ENCODE measurements at regions not wholly inside any gene's neighbourhood (a gene's known extent, or its start where the extent isn't known, plus 50 kb on each side); places are given as distances from the start of the nearest gene placed in this dataset.

GRCh38 chr18:61189376-61189775 lies 143.9 kb upstream of the CDH20 start:
- no peak overlapping the region for H3K27ac ChIP-seq (ENCODE audit: low read depth, low read length)
- no peaks in the 10 kb centered on the region for H3K4me1 ChIP-seq (ENCODE audit: insufficient read depth, low read length)
- H3K9me3 ChIP-seq (ENCODE audit: low read length) = no peaks in the 10 kb centered on the region
- no peaks in the 10 kb centered on the region for H3K4me1 Mint-ChIP-seq
- H3K4me3 Mint-ChIP-seq = no peak overlapping the region
- no peaks in the 10 kb centered on the region for H3K27me3 ChIP-seq (ENCODE audit: insufficient read depth, low read length, poor library complexity, severe bottlenecking)
- ChIA-PET CTCF (no interaction called here), POLR2A (no interaction called here)
- H3K9me3 Mint-ChIP-seq = peaks cover 0 to 18% (median 2%) of the 10 kb centered on the region in 5 donors
- peaks cover 0 to 2% of the 10 kb centered on the region in 2 donors for H3K27me3 Mint-ChIP-seq
- H3K36me3 ChIP-seq (ENCODE audit: insufficient read depth, low read length) = no peaks in the 10 kb centered on the region
- H3K4me3 ChIP-seq (ENCODE audit: low read length) = no peak overlapping the region
- no peaks in the 10 kb centered on the region for H3K36me3 Mint-ChIP-seq
- H3K27ac Mint-ChIP-seq = no peak overlapping the region
- no peak for DNase-seq

GRCh38 chr18:61194726-61195125 lies 138.5 kb upstream of the CDH20 start:
- ChIA-PET POLR2A (no interaction called here), CTCF (no interaction called here)
- H3K4me3 Mint-ChIP-seq = no peak overlapping the region
- no peaks in the 10 kb centered on the region for H3K4me1 Mint-ChIP-seq
- H3K27me3 Mint-ChIP-seq = no peaks in the 10 kb centered on the region
- Histone ChIP-seq H3K4me1 (ENCODE audit: insufficient read depth, low read length) (no peaks in the 10 kb centered on the region), H3K9me3 (ENCODE audit: low read length) (no peaks in the 10 kb centered on the region), H3K27ac (ENCODE audit: low read depth, low read length) (no peak overlapping the region), H3K27me3 (ENCODE audit: insufficient read depth, low read length, poor library complexity, severe bottlenecking) (no peaks in the 10 kb centered on the region), H3K36me3 (ENCODE audit: insufficient read depth, low read length) (no peaks in the 10 kb centered on the region), H3K4me3 (ENCODE audit: low read length) (no peak overlapping the region)
- H3K9me3 Mint-ChIP-seq = peaks cover 0 to 16% (median 4%) of the 10 kb centered on the region in 5 donors
- H3K27ac Mint-ChIP-seq = no peak overlapping the region
- no peaks in the 10 kb centered on the region for H3K36me3 Mint-ChIP-seq
- no peak for DNase-seq

DNA sequence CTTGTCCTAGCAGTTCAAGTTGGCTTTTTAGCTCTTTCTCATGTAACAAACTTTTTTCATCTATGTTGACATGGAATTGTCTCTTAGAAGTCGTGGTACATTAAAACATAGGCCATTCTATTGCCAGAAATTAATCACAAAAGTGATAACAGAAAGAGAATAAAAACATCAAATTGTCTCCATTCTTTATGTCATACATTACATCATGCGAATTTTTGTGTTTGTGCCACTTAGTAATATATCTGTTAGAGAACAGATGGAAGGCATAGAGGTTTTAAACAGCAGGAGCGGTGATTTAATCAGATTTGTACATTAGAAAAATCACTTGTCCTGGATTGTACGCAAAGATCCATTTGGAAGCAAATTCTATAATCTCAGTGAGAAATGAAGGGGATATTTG lies 136.5 kb upstream of the CDH20 start:
- H3K27ac ChIP-seq (ENCODE audit: low read depth, low read length) = no peak overlapping the region
- H3K9me3 Mint-ChIP-seq = peaks cover 0 to 21% (median 4%) of the 10 kb centered on the region in 5 donors
- H3K27me3 ChIP-seq (ENCODE audit: insufficient read depth, low read length, poor library complexity, severe bottlenecking) = no peaks in the 10 kb centered on the region
- CTCF ChIA-PET = no interaction called here
- H3K9me3 ChIP-seq (ENCODE audit: low read length) = no peaks in the 10 kb centered on the region
- no peak overlapping the region for H3K27ac Mint-ChIP-seq
- H3K4me1 ChIP-seq (ENCODE audit: insufficient read depth, low read length) = no peaks in the 10 kb centered on the region
- POLR2A ChIA-PET = no interaction called here
- H3K36me3 ChIP-seq (ENCODE audit: insufficient read depth, low read length) = no peaks in the 10 kb centered on the region
- no peaks in the 10 kb centered on the region for H3K36me3 Mint-ChIP-seq
- H3K4me3 ChIP-seq (ENCODE audit: low read length) = no peak overlapping the region
- H3K4me3 Mint-ChIP-seq = no peak overlapping the region
- H3K4me1 Mint-ChIP-seq = no peaks in the 10 kb centered on the region
- no peak for DNase-seq
- H3K27me3 Mint-ChIP-seq = no peaks in the 10 kb centered on the region

DNA sequence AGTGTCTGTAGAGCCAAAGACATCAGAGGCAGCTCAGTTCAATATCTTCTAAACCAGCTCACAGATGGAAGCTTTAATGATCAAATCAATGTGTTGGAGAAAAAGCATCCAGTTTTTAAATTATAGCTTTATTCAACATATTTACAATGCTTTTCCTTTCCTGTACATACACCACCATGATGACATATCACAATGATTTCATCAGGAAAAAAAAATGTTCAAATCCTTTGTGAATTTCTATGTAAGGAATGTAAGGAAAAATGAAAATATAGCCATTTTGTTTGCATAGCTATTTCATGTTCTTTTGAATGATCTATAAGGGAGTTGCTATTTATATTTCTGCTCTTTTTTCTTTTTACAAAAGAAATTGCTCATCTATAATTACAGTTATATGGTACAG lies 134.7 kb upstream of the CDH20 start:
- DNase-seq = no peak
- H3K4me1 Mint-ChIP-seq = no peaks in the 10 kb centered on the region
- POLR2A ChIA-PET = no interaction called here
- H3K27ac Mint-ChIP-seq = no peak overlapping the region
- H3K27ac ChIP-seq (ENCODE audit: low read depth, low read length) = no peak overlapping the region
- H3K27me3 ChIP-seq (ENCODE audit: insufficient read depth, low read length, poor library complexity, severe bottlenecking) = no peaks in the 10 kb centered on the region
- H3K9me3 Mint-ChIP-seq = peaks cover 2 to 26% (median 3%) of the 10 kb centered on the region in 5 donors
- H3K4me3 ChIP-seq (ENCODE audit: low read length) = no peak overlapping the region
- H3K27me3 Mint-ChIP-seq = no peaks in the 10 kb centered on the region
- no peaks in the 10 kb centered on the region for H3K36me3 Mint-ChIP-seq
- CTCF ChIA-PET = no interaction called here
- no peaks in the 10 kb centered on the region for H3K9me3 ChIP-seq (ENCODE audit: low read length)
- no peaks in the 10 kb centered on the region for H3K4me1 ChIP-seq (ENCODE audit: insufficient read depth, low read length)
- H3K4me3 Mint-ChIP-seq = no peak overlapping the region
- no peaks in the 10 kb centered on the region for H3K36me3 ChIP-seq (ENCODE audit: insufficient read depth, low read length)

GRCh38 chr18:61199171-61199848 lies 133.9 kb upstream of the CDH20 start:
- Mint-ChIP-seq H3K27ac (no peak overlapping the region), H3K4me3 (no peak overlapping the region), H3K36me3 (no peaks in the 10 kb centered on the region), H3K9me3 (peaks cover 0 to 26% (median 3%) of the 10 kb centered on the region in 5 donors), H3K4me1 (no peaks in the 10 kb centered on the region), H3K27me3 (no peaks in the 10 kb centered on the region)
- no peaks in the 10 kb centered on the region for H3K4me1 ChIP-seq (ENCODE audit: insufficient read depth, low read length)
- no peak overlapping the region for H3K4me3 ChIP-seq (ENCODE audit: low read length)
- CTCF ChIA-PET = no interaction called here
- H3K27ac ChIP-seq (ENCODE audit: low read depth, low read length) = no peak overlapping the region
- POLR2A ChIA-PET = no interaction called here
- H3K36me3 ChIP-seq (ENCODE audit: insufficient read depth, low read length) = no peaks in the 10 kb centered on the region
- H3K27me3 ChIP-seq (ENCODE audit: insufficient read depth, low read length, poor library complexity, severe bottlenecking) = no peaks in the 10 kb centered on the region
- no peaks in the 10 kb centered on the region for H3K9me3 ChIP-seq (ENCODE audit: low read length)
- no peak for DNase-seq

GRCh38 chr18:61201511-61201910 lies 131.7 kb upstream of the CDH20 start:
- Mint-ChIP-seq H3K4me1 (no peaks in the 10 kb centered on the region), H3K36me3 (no peaks in the 10 kb centered on the region), H3K9me3 (peaks cover 0 to 17% (median 3%) of the 10 kb centered on the region in 5 donors), H3K4me3 (no peak overlapping the region), H3K27ac (no peak overlapping the region), H3K27me3 (no peaks in the 10 kb centered on the region)
- H3K36me3 ChIP-seq (ENCODE audit: insufficient read depth, low read length) = no peaks in the 10 kb centered on the region
- no peak for DNase-seq
- H3K27ac ChIP-seq (ENCODE audit: low read depth, low read length) = no peak overlapping the region
- ChIA-PET CTCF (no interaction called here), POLR2A (no interaction called here)
- H3K4me1 ChIP-seq (ENCODE audit: insufficient read depth, low read length) = no peaks in the 10 kb centered on the region
- no peaks in the 10 kb centered on the region for H3K9me3 ChIP-seq (ENCODE audit: low read length)
- H3K27me3 ChIP-seq (ENCODE audit: insufficient read depth, low read length, poor library complexity, severe bottlenecking) = no peaks in the 10 kb centered on the region
- no peak overlapping the region for H3K4me3 ChIP-seq (ENCODE audit: low read length)

GRCh38 chr18:61203151-61203550 lies 130.1 kb upstream of the CDH20 start:
- no peak overlapping the region for H3K27ac ChIP-seq (ENCODE audit: low read depth, low read length)
- DNase-seq = no peak
- POLR2A ChIA-PET = no interaction called here
- H3K4me3 Mint-ChIP-seq = no peak overlapping the region
- no peaks in the 10 kb centered on the region for H3K4me1 ChIP-seq (ENCODE audit: insufficient read depth, low read length)
- peaks cover 0 to 12% (median 3%) of the 10 kb centered on the region in 5 donors for H3K9me3 Mint-ChIP-seq
- H3K9me3 ChIP-seq (ENCODE audit: low read length) = no peaks in the 10 kb centered on the region
- H3K36me3 Mint-ChIP-seq = no peaks in the 10 kb centered on the region
- no peaks in the 10 kb centered on the region for H3K36me3 ChIP-seq (ENCODE audit: insufficient read depth, low read length)
- no peak overlapping the region for H3K27ac Mint-ChIP-seq
- no peaks in the 10 kb centered on the region for H3K4me1 Mint-ChIP-seq
- CTCF ChIA-PET = no interaction called here
- H3K27me3 ChIP-seq (ENCODE audit: insufficient read depth, low read length, poor library complexity, severe bottlenecking) = no peaks in the 10 kb centered on the region
- H3K4me3 ChIP-seq (ENCODE audit: low read length) = no peak overlapping the region
- no peaks in the 10 kb centered on the region for H3K27me3 Mint-ChIP-seq

DNA sequence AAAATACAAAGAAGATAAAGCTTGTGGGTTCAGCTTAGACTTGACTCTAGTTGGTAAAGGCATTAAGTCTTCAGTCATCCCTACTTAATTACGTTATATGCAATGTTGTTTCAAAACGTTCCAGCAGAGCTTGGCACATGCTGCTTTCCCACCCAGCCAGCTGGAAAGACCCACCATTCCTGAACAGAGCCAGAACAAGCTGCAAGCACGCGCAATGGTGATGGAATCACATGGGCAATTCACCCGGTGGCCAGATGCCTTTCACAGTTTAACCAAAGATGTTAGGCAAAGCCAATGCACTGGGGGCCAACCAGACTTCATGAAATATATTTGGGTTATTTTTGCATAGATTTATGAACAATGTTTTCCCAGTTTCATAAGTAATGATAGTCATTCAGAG lies 123.4 kb upstream of the CDH20 start:
- H3K36me3 ChIP-seq (ENCODE audit: insufficient read depth, low read length) = no peaks in the 10 kb centered on the region
- Mint-ChIP-seq H3K4me1 (no peaks in the 10 kb centered on the region), H3K27ac (no peak overlapping the region), H3K9me3 (peaks cover 0 to 20% (median 4%) of the 10 kb centered on the region in 5 donors), H3K27me3 (no peaks in the 10 kb centered on the region), H3K36me3 (no peaks in the 10 kb centered on the region), H3K4me3 (no peak overlapping the region)
- no peak for DNase-seq
- no peaks in the 10 kb centered on the region for H3K27me3 ChIP-seq (ENCODE audit: insufficient read depth, low read length, poor library complexity, severe bottlenecking)
- H3K27ac ChIP-seq (ENCODE audit: low read depth, low read length) = no peak overlapping the region
- no peaks in the 10 kb centered on the region for H3K9me3 ChIP-seq (ENCODE audit: low read length)
- H3K4me3 ChIP-seq (ENCODE audit: low read length) = no peak overlapping the region
- H3K4me1 ChIP-seq (ENCODE audit: insufficient read depth, low read length) = no peaks in the 10 kb centered on the region
- CTCF ChIA-PET = no interaction called here
- POLR2A ChIA-PET = no interaction called here

- no peaks in the 10 kb centered on the region for H3K4me1 ChIP-seq (ENCODE audit: insufficient read depth, low read length)
Measured at GRCh38 chr18:61216051-61216450, 117.2 kb upstream of the CDH20 start.

More at GRCh38 chr18:61216051-61216450, 117.2 kb upstream of the CDH20 start:
- no peak overlapping the region for H3K4me3 Mint-ChIP-seq
- ChIA-PET POLR2A (no interaction called here), CTCF (no interaction called here)
- no peaks in the 10 kb centered on the region for H3K36me3 Mint-ChIP-seq
- Histone ChIP-seq H3K9me3 (ENCODE audit: low read length) (no peaks in the 10 kb centered on the region), H3K36me3 (ENCODE audit: insufficient read depth, low read length) (no peaks in the 10 kb centered on the region), H3K27me3 (ENCODE audit: insufficient read depth, low read length, poor library complexity, severe bottlenecking) (no peaks in the 10 kb centered on the region), H3K4me3 (ENCODE audit: low read length) (no peak overlapping the region), H3K27ac (ENCODE audit: low read depth, low read length) (no peak overlapping the region)
- no peaks in the 10 kb centered on the region for H3K27me3 Mint-ChIP-seq
- peaks cover 0 to 12% (median 7%) of the 10 kb centered on the region in 5 donors for H3K9me3 Mint-ChIP-seq
- DNase-seq = no peak
- H3K4me1 Mint-ChIP-seq = no peaks in the 10 kb centered on the region
- H3K27ac Mint-ChIP-seq = no peak overlapping the region
